Hepatocyte (in vitro differentiated cells): ENCODE measurements at regions not wholly inside any gene's neighbourhood (a gene's known extent, or its start where the extent isn't known, plus 50 kb on each side); places are given as distances from the start of the nearest gene placed in this dataset.

ENCODE experiments used
- DNase-seq: peaks from one replicate; pipeline ENCODE4 v3.0.0-alpha.2; 2016; ENCODE audit warnings: low spot score
- H2AFZ ChIP-seq: fragments of 200-600 bp; sonication (generic); 2 replicates; pipeline ENCODE4 v1.6.0; 2016; ENCODE audit warnings: antibody characterized with exemption, mild to moderate bottlenecking
- H3K27ac ChIP-seq: fragments of 200-600 bp; sonication (generic); 2 replicates; pipeline ENCODE4 v1.5.1; 2016; ENCODE audit warnings: mild to moderate bottlenecking
- H3K27me3 ChIP-seq: fragments of 200-600 bp; sonication (generic); 2 replicates; pipeline ENCODE4 v1.6.1; 2016
- H3K36me3 ChIP-seq: fragments of 200-600 bp; sonication (generic); replicated peaks from 2 replicates; pipeline ENCODE4 v1.5.1; 2016; ENCODE audit warnings: low read depth; ENCODE audit not compliant: insufficient read depth
- H3K4me1 ChIP-seq: fragments of 200-600 bp; sonication (generic); 2 replicates; pipeline ENCODE4 v1.5.1; 2016; ENCODE audit warnings: mild to moderate bottlenecking, moderate library complexity; ENCODE audit not compliant: insufficient read depth
- H3K4me2 ChIP-seq: fragments of 200-600 bp; sonication (generic); 2 replicates; pipeline ENCODE4 v1.6.0; 2016
- H3K4me3 ChIP-seq: fragments of 200-600 bp; sonication (generic); 2 replicates; pipeline ENCODE4 v1.5.1; 2016; ENCODE audit warnings: mild to moderate bottlenecking
- H3K79me2 ChIP-seq: fragments of 200-600 bp; sonication (generic); 2 replicates; pipeline ENCODE4 v1.6.0; 2017; ENCODE audit warnings: mild to moderate bottlenecking
- H3K9me2 ChIP-seq: fragments of 200-600 bp; sonication (generic); replicated peaks from 2 replicates; pipeline ENCODE4 v1.6.0; 2017; ENCODE audit warnings: mild to moderate bottlenecking; ENCODE audit not compliant: insufficient read depth
- H3K9me3 ChIP-seq: fragments of 200-600 bp; sonication (generic); 2 replicates; pipeline ENCODE4 v1.5.1; 2016; ENCODE audit warnings: low read depth, mild to moderate bottlenecking
- H4K20me1 ChIP-seq: fragments of 200-600 bp; sonication (generic); 2 replicates; pipeline ENCODE4 v1.6.0; 2016; ENCODE audit warnings: mild to moderate bottlenecking; ENCODE audit not compliant: insufficient read depth, poor library complexity, severe bottlenecking
- CTCF ChIP-seq: fragments of 200-600 bp; sonication (generic); IDR thresholded peaks from 2 replicates; pipeline ENCODE4 v1.5.1; 2016; ENCODE audit warnings: antibody characterized with exemption, mild to moderate bottlenecking; ENCODE audit not compliant: poor library complexity
- EZH2 ChIP-seq: fragments of 200-600 bp; sonication (generic); IDR thresholded peaks from 2 replicates; pipeline ENCODE4 v1.6.1; 2016; ENCODE audit warnings: antibody characterized with exemption, mild to moderate bottlenecking, borderline replicate concordance
- EZH2phosphoT487 ChIP-seq: fragments of 200-600 bp; sonication (generic); IDR thresholded peaks from one replicate; pipeline ENCODE4 v1.6.1; 2018; ENCODE audit warnings: antibody characterized with exemption, mild to moderate bottlenecking, low read depth, moderate library complexity; ENCODE audit not compliant: unreplicated experiment, severe bottlenecking
- WGBS: methylation state at CpG from one replicate; pipeline ENCODE4 v1.1.6; 2016; ENCODE audit warnings: low lambda C conversion rate; ENCODE audit errors: missing lambda C conversion rate; 5-methylcytosine and 5-hydroxymethylcytosine counted together

DNA sequence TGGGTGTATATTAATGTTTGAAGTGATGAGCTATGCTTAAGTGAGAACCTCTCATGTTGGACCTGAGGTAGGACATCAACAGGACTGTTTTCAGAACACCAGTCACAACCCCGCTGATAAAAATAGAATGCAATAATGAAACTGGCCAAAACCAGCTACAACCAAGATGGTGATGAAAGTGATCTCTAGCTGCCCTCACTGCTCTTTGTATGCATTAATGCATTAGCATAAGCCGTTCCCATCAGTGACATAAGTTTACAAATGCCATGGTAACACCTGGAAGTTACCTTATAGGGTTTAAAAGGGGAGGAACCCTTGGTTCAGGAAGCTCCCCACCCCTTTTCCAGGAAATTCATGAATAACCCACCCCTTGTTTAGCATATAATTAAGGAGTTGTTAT, 672.5 kb upstream of the EEF2KMT start:
- DNase-seq, result no peak
- H3K9me3 ChIP-seq, result no peaks in the 10 kb centered on the region
- H3K36me3 ChIP-seq, result no peaks in the 10 kb centered on the region
- no peaks in the 10 kb centered on the region for H3K9me2 ChIP-seq
- H2AFZ ChIP-seq, result no peak overlapping the region
- no peak overlapping the region for H3K4me3 ChIP-seq
- H3K79me2 ChIP-seq, result no peaks in the 10 kb centered on the region
- H3K27me3 ChIP-seq, result no peaks in the 10 kb centered on the region
- no peaks in the 10 kb centered on the region for H4K20me1 ChIP-seq
- no peaks in the 10 kb centered on the region for H3K4me1 ChIP-seq
- no peak overlapping the region for H3K4me2 ChIP-seq
- no peak for TF ChIP-seq EZH2phosphoT487
- TF ChIP-seq CTCF, result no peak
- TF ChIP-seq EZH2, result no peak
- 95% methylated on average over 2 of the region's 2 CpGs for WGBS
- H3K27ac ChIP-seq, result no peak overlapping the region

DNA sequence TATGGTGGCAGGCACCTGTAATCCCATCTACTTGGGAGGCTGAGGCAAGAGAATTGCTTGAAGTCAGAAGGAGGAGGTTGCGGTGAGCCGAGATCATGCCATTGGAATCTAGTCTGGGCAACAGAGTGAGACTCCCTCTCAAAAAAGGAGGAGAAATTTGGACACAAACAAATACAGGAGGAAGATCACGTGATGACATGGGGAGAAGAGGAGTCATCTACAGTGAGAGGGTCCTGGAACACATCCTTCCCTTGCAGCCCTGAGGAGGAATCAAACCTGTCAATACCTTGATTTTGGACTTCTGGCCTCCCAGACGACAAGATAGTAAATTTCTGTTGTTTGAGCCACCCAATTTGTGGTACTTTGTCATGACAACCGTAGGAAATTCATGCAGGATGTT, 671.9 kb upstream of the EEF2KMT start:
- Histone ChIP-seq H3K9me2 (no peaks in the 10 kb centered on the region), H3K79me2 (no peaks in the 10 kb centered on the region), H3K4me1 (no peaks in the 10 kb centered on the region), H3K9me3 (no peaks in the 10 kb centered on the region), H4K20me1 (no peaks in the 10 kb centered on the region), H3K4me3 (no peak overlapping the region), H3K36me3 (no peaks in the 10 kb centered on the region), H3K4me2 (no peak overlapping the region), H3K27me3 (no peaks in the 10 kb centered on the region), H3K27ac (no peak overlapping the region), H2AFZ (no peak overlapping the region)
- 88% methylated on average over 5 of the region's 5 CpGs for WGBS
- TF ChIP-seq EZH2 (no peak), CTCF (no peak), EZH2phosphoT487 (no peak)
- DNase-seq, result no peak

- H3K4me3 ChIP-seq, result no peak overlapping the region
- DNase-seq, result no peak
- no peak overlapping the region for H3K4me2 ChIP-seq
- no peaks in the 10 kb centered on the region for H4K20me1 ChIP-seq
- no peaks in the 10 kb centered on the region for H3K27me3 ChIP-seq
- H3K9me3 ChIP-seq, result no peaks in the 10 kb centered on the region
- no peaks in the 10 kb centered on the region for H3K4me1 ChIP-seq
- H3K36me3 ChIP-seq, result no peaks in the 10 kb centered on the region
- no peak overlapping the region for H2AFZ ChIP-seq
- 83% methylated on average over 7 of the region's 7 CpGs for WGBS
- H3K79me2 ChIP-seq, result no peaks in the 10 kb centered on the region
- H3K27ac ChIP-seq, result no peak overlapping the region
- H3K9me2 ChIP-seq, result no peaks in the 10 kb centered on the region
- TF ChIP-seq EZH2 (no peak), CTCF (no peak), EZH2phosphoT487 (no peak)
Measured at GRCh38 chr16:5768445-5768844, 670.9 kb upstream of the EEF2KMT start.

GRCh38 chr16:5763176-5763575, 665.6 kb upstream of the EEF2KMT start:
- no peak overlapping the region for H3K4me2 ChIP-seq
- H3K36me3 ChIP-seq, result no peaks in the 10 kb centered on the region
- H3K79me2 ChIP-seq, result no peaks in the 10 kb centered on the region
- no peak overlapping the region for H3K4me3 ChIP-seq
- no peaks in the 10 kb centered on the region for H4K20me1 ChIP-seq
- DNase-seq, result no peak
- no peak overlapping the region for H2AFZ ChIP-seq
- no peak overlapping the region for H3K27ac ChIP-seq
- no peaks in the 10 kb centered on the region for H3K27me3 ChIP-seq
- TF ChIP-seq EZH2phosphoT487 (no peak), EZH2 (no peak), CTCF (no peak)
- no peaks in the 10 kb centered on the region for H3K4me1 ChIP-seq
- WGBS, result 77% methylated on average over 11 of the region's 11 CpGs
- no peaks in the 10 kb centered on the region for H3K9me2 ChIP-seq
- no peaks in the 10 kb centered on the region for H3K9me3 ChIP-seq
